Fibroblast of mammary gland (primary cell): ENCODE measurements at regions not wholly inside any gene's neighbourhood (a gene's known extent, or its start where the extent isn't known, plus 50 kb on each side); places are given as distances from the start of the nearest gene placed in this dataset.
"Not testable (repeated sequence)": the region's sequence is repeated elsewhere in the genome, so short reads cannot be mapped to it uniquely, and the experiment has no call there.

Experiments
- DNase-seq: peaks from one replicate; pipeline ENCODE4 v3.0.0-alpha.2; 2010; ENCODE audit warnings: low read depth
- H3K4me3 ChIP-seq: 2 replicates; pipeline ENCODE4 v1.5.1; 2011; ENCODE audit warnings: low read depth, mild to moderate bottlenecking, low read length, moderate library complexity; ENCODE audit not compliant: control insufficient read depth
- TF ChIP-seq, protein P1 (sequence below): conservative IDR thresholded peaks from 2 replicates; pipeline ENCODE4 v1.5.1; 2011; ENCODE audit warnings: low read depth, low read length, inconsistent platforms; ENCODE audit not compliant: control insufficient read depth, insufficient read depth

DNA sequence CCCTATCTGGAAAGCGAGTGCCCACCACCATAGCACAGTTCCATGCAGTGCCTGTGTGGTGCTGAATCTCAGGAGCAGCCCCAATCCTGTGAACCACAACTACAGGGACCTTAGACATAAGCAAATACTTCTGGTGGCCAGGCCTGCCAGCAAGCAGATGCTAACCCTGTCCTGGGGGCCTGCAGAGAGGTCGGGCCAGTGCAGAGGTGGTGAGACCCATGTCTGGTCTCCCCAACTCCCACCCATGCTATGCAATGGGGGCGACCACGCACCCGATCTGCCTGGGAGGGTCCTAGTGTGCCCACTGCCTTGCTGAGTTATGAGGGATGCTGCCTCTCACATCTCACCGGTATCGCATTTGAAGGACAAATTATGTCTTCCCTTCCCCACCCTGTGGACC lies 151.6 kb upstream of the ZNF337 start:
- TF ChIP-seq, protein P1, sequence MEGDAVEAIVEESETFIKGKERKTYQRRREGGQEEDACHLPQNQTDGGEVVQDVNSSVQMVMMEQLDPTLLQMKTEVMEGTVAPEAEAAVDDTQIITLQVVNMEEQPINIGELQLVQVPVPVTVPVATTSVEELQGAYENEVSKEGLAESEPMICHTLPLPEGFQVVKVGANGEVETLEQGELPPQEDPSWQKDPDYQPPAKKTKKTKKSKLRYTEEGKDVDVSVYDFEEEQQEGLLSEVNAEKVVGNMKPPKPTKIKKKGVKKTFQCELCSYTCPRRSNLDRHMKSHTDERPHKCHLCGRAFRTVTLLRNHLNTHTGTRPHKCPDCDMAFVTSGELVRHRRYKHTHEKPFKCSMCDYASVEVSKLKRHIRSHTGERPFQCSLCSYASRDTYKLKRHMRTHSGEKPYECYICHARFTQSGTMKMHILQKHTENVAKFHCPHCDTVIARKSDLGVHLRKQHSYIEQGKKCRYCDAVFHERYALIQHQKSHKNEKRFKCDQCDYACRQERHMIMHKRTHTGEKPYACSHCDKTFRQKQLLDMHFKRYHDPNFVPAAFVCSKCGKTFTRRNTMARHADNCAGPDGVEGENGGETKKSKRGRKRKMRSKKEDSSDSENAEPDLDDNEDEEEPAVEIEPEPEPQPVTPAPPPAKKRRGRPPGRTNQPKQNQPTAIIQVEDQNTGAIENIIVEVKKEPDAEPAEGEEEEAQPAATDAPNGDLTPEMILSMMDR: no peak
- no peak overlapping the region for H3K4me3 ChIP-seq
- no peak for DNase-seq

DNA sequence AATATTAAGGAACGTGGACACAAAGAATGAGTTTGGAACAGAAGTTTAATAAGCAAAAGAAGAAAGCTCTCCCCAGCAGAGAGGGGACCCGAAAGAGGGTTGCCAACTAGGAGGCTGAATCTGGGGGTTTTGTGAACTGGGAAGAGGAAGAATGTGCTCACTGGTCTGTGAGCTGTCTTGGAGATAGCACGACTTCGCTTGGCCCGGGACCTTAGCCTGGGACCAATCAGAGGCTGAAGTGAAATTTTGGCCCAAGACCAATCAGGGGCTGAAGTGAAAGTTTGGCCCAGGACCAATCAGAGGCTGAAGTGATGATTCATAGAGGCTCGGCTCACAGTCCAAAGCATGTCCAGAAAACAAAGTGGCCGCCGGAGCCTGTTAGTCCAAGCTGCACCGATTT lies 148.0 kb upstream of the ZNF337 start:
- not testable (repeated sequence) for DNase-seq, H3K4me3 ChIP-seq

DNA sequence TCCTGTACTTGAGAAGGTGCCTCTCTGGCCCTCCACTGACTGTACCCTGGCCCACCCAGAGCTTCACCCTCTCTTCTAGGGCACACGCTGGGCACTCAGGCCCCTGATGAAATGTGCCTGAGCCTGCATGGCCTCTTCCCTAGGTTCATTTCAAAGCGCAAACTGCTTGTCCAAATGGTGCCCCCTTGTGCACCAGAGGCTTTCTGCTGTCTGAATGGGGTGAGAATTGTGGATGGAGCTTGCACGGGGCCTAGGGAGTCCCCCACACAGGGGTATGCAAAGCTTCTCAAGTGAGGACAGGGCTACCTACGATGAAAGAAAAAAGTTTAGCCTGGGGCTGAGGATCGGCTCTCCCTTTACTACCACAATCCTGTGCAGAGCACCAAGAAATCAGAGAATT lies 116.9 kb upstream of the ZNF337 start:
- not testable (repeated sequence) for H3K4me3 ChIP-seq, DNase-seq

DNA sequence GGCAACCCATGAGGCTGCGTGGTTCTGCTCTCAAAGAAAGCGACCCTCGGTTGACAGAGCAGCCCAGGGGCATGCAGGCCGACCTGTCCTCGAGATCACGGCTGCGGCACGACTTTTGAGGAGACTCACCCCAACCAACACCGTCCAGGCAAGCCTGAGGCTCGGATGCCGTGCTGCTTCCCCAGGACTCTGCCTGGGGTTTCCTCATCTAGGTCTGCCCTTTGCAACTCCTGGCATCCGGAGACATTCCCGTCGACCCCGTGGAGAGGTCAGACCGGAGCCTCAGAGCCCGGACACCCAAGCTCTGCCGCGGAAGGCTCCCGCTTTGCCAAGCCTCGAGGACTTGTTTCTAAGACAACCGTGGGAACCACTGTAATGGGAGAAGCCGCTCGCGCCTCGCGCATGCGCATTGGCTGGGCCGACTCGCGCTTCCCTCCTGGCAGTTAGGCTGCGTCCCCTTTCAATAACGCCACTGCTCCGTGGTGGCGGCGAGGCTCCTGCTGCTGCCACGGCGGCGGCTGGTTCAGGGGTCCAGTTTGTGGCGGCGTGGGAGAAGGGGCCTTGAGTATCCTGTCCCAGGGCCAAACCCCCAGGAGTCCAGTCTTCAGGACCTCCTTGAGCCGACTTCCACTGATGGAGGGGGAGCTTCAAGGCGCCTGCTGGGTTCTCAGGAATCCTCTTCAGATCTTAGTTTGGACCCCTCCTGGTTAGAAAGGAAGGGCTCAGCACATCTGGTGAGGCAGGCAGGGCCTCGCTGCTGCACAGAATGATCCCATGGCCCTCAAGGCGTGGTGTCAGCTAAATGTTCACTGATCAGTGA lies 101.7 kb upstream of the ZNF337 start:
- not testable (repeated sequence) for DNase-seq, H3K4me3 ChIP-seq

DNA sequence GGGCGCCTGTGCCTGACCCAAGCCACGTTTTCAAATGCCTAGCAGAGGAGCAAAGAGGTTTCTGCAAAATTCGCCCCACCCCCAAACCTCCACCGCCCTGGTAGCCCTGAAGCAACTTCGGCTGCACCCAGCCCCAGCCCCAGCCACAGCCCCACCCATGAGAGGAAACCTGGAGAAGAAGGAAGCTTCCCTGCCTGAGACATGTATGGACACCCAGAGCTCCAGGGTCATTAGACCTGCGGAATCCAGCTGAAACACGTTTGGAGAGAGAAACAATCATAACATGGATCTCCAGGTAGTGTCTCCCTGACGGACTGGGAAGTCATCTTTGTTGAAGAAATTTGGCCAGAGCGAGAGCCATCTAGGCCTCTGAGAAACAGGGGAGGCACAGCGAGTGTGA lies 100.4 kb upstream of the ZNF337 start:
- DNase-seq, H3K4me3 ChIP-seq: not testable (repeated sequence)

DNA sequence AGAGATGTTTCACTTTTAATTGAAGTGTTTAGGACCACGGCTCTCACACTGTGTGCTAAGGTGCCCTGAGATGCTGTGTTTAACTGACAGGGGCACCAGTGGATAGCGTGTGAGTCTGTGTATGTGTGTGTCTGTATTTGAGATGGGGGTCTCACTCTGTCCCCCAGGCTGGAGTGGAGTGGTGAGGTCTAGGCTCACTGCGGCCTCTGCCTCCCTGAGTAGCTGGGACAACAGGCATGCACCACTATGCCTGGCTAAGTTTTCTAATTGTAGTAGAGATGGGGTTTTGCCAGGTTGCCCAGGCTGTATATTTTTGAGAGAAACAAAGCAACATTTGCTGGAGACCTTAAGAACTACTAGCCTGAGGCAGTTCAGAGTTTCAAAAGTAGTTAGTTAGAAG lies 80.6 kb upstream of the ZNF337 start:
- DNase-seq, H3K4me3 ChIP-seq: not testable (repeated sequence)

DNA sequence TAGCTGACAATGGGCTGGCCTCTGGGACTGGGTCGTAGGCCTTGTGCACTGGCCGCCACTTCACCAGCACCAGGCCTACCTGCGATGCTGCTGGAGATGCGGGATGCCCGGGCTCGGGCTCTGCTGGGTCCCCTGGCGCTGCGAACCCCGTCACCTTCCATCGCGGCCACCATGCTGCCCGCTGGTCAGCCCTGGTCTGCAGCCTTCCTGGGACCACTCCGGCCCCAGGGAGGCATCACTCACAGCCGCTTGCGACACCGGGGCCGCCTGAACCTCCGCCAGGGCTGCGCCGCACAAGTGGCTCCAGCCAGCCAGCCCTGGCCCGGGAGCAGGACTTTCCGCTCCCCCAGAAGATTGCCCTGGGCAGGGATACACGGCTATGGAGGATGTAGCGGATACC lies 78.1 kb upstream of the ZNF337 start:
- not testable (repeated sequence) for DNase-seq, H3K4me3 ChIP-seq

DNA sequence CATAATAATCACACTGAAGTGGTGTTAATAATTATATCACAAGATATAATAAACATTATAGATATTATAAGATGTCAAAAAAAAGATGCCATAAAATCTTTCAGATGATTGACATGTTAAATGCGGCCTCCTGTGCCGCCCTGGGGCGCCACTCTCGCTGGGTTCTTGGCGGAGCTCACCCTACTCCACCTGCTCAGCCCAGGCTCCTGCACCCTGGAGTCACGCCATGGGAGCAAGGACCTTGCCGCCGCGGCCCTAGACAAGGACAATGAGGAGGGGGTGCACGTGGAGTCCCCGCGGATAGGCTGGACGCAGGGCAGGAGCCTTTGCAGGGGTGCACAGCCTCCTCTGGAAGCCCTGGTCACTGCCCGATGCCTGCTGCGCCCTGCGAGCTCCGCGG lies 77.5 kb upstream of the ZNF337 start:
- not testable (repeated sequence) for H3K4me3 ChIP-seq, DNase-seq

DNA sequence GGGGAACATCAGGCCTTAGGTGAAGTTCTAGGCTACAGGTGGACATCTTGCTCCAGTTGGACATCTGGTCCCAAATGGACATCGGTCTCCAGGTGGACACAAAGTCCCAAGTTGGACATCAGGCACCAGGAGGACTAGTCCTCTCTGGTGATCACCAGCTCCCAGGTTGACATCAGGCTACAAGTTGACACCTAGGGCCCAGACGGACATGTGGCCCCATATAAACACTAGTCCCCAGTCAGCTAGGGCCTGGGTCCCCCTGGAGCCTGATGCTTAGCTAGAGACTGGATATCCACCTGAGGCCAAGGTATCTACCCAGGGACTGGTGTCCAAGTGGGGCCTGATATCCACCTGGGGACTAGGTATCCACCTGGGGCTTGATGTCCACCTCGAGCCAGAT lies 75.8 kb upstream of the ZNF337 start:
- not testable (repeated sequence) for DNase-seq, H3K4me3 ChIP-seq

DNA sequence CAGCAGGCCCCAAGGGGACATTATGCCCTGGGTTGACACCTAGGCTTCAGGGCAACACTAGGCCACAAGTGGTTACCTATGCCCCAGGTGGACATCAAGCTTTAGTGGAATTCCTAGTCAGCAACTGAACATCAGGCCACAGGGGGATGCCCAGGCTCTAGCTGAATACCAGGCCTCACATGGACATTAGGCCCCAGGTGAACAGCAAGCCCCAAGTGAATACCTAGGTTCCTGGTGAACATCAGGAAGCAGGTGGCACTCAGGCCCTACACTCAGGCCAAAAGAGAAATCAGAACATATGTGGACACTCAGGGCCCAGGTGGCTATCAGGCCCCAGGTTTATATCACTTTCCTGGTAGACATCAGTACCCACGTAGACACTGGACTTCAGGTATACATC lies 75.2 kb upstream of the ZNF337 start:
- not testable (repeated sequence) for H3K4me3 ChIP-seq, DNase-seq

DNA sequence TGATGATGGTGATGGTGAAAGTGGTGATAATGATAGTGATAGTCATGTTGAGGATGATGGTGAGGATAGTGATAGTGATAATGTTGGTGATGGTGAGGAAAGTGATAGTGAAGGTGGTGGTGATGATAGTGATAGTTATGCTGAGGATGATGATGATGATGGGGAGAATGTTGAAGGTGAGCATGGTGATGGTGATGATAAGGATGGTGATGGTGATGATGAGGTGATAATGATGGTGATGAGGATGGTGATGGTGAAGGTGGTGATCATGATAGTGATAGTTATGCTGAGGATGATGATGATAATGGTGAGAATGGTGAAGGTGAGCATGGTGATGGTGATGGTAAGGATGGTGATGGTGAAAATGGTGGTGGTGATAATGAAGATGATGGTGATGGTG lies 64.9 kb upstream of the ZNF337 start:
- TF ChIP-seq, protein P1: no peak
- H3K4me3 ChIP-seq: no peak overlapping the region
- DNase-seq: no peak

DNA sequence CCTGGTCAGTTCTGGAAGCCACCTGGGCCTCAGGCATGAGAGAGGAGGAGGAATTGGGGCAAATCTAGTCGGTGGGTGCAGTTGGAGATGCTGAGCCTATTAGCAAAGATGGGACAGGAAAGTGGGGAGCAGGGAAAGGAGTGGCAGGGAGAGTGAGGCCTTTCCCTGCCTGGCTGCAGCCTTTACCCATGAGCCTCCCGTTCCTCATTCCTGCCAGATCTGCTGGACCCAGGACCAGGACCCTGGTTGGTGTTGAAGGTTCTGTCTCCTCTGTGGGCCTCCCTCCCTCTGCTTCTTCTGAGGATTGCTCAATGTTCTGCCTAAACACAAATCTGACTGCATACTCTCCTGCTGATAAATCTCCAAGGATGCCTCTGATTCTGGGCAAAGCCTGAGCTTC lies 64.4 kb upstream of the ZNF337 start:
- DNase-seq, H3K4me3 ChIP-seq: not testable (repeated sequence)
